Stimulated activated CD8-positive, alpha-beta memory T cell treated with anti-CD3 and anti-CD28 coated beads, Interleukin-15, amount 100 ng/mL, for 48 hours (primary cell): ENCODE measurements at regions not wholly inside any gene's neighbourhood (a gene's known extent, or its start where the extent isn't known, plus 50 kb on each side); places are given as distances from the start of the nearest gene placed in this dataset.

Experiments
- DNase-seq, 2 donors: peaks; one replicate each; pipeline ENCODE4 v3.0.0-alpha.2; 2020; ENCODE audit warnings: low read depth in 2 of 2

- no peak for DNase-seq
Measured at GRCh38 chr1:14495381-14495780, 103.1 kb upstream of the KAZN start.

GRCh38 chr1:14495996-14496395 is 102.5 kb upstream of the KAZN start:
- no peak for DNase-seq

GRCh38 chr1:14498839-14499238 is 99.6 kb upstream of the KAZN start:
- DNase-seq: no peak

- DNase-seq: no peak
Measured at GRCh38 chr1:14499312-14500040, 99.0 kb upstream of the KAZN start.

GRCh38 chr1:14500041-14500440 is 98.4 kb upstream of the KAZN start:
- no peak for DNase-seq

- no peak for DNase-seq
Measured at GRCh38 chr1:14500912-14501311, 97.6 kb upstream of the KAZN start.

GRCh38 chr1:14504517-14504916 is 94.0 kb upstream of the KAZN start:
- no peak for DNase-seq

- no peak for DNase-seq
Measured at GRCh38 chr1:14506471-14507255, 91.8 kb upstream of the KAZN start.

- no peak for DNase-seq
Measured at GRCh38 chr1:14507262-14507661, 91.2 kb upstream of the KAZN start.

GRCh38 chr1:14508613-14509012 is 89.9 kb upstream of the KAZN start:
- no peak for DNase-seq

- no peak for DNase-seq
Measured at GRCh38 chr1:14511166-14511680, 87.3 kb upstream of the KAZN start.

GRCh38 chr1:14511796-14512585 is 86.5 kb upstream of the KAZN start:
- DNase-seq: no peak

- DNase-seq: no peak
Measured at GRCh38 chr1:14513111-14513510, 85.4 kb upstream of the KAZN start.

- DNase-seq: no peak
Measured at GRCh38 chr1:14514739-14515138, 83.7 kb upstream of the KAZN start.

- no peak for DNase-seq
Measured at GRCh38 chr1:14516974-14517840, 81.3 kb upstream of the KAZN start.

GRCh38 chr1:14517841-14518180 is 80.7 kb upstream of the KAZN start:
- DNase-seq: no peak

GRCh38 chr1:14519976-14520375 is 78.5 kb upstream of the KAZN start:
- DNase-seq: no peak

GRCh38 chr1:14520514-14521163 is 77.8 kb upstream of the KAZN start:
- no peak for DNase-seq

- no peak for DNase-seq
Measured at GRCh38 chr1:14521622-14522021, 76.9 kb upstream of the KAZN start.

- DNase-seq: no peak
Measured at GRCh38 chr1:14522077-14522925, 76.2 kb upstream of the KAZN start.
